HepG2 (cell line): ENCODE measurements at regions not wholly inside any gene's neighbourhood (a gene's known extent, or its start where the extent isn't known, plus 50 kb on each side); places are given as distances from the start of the nearest gene placed in this dataset.

Experiments
- MATR3 ChIP-seq: sonication (generic); formaldehyde crosslinking; IDR thresholded peaks from 2 replicates; pipeline ENCODE4 v1.4.0; 2020; ENCODE audit warnings: missing genetic modification reagents
- SKIL ChIP-seq: sonication (generic); formaldehyde crosslinking; IDR thresholded peaks from 2 replicates; pipeline ENCODE4 v1.8.0; 2022; ENCODE audit warnings: missing genetic modification reagents, mild to moderate bottlenecking, moderate library complexity, borderline replicate concordance
- ZBTB40 ChIP-seq, 2 experiments: fragments of 450-650 bp in 1 of 2; sonication (generic) in 1 of 2; formaldehyde crosslinking in 1 of 2; IDR thresholded peaks; 2 replicates each; pipeline versions ENCODE4 v1.6.1 to v1.8.0; 2016 to 2022; ENCODE audit warnings: antibody characterized with exemption in 1 of 2, mild to moderate bottlenecking in 1 of 2, missing genetic modification reagents in 1 of 2
- ZNF12 ChIP-seq: sonication (generic); formaldehyde crosslinking; IDR thresholded peaks from 2 replicates; pipeline ENCODE4 v1.5.0; 2020; ENCODE audit warnings: missing genetic modification reagents
- ZNF678 ChIP-seq: sonication (generic); formaldehyde crosslinking; IDR thresholded peaks from 2 replicates; pipeline ENCODE4 v1.4.0; 2020; ENCODE audit warnings: mild to moderate bottlenecking, missing genetic modification reagents

GRCh38 chr2:149931486-149931885, 343.9 kb upstream of the MMADHC start (continued):
- TF ChIP-seq ZBTB40 (IDR thresholded peaks at IDR 0.05) (no peak), ZBTB40 (CRISPR knock-in tag; IDR thresholded peaks at IDR 0.05) (no peak), SKIL (no peak), ZNF12 (CRISPR knock-in tag) (no peak), ZNF678 (no peak), MATR3 (CRISPR knock-in tag) (no peak)
- TF ChIP-seq, all 625 proteins: peak for 0
